Trophoblast cell (in vitro differentiated cells and primary cell): ENCODE measurements at regions not wholly inside any gene's neighbourhood (a gene's known extent, or its start where the extent isn't known, plus 50 kb on each side); places are given as distances from the start of the nearest gene placed in this dataset.

ENCODE experiments used
- DNase-seq, 2 donors: peaks; one replicate each; pipeline ENCODE4 v3.0.0-alpha.2; 2016
- H2AFZ ChIP-seq: 2 replicates; pipeline ENCODE4 v1.6.1; 2013; ENCODE audit warnings: low read length, moderate library complexity, mild to moderate bottlenecking; ENCODE audit not compliant: insufficient read depth, poor library complexity
- H2AK5ac ChIP-seq: 2 replicates; pipeline ENCODE4 v1.6.1; 2013; ENCODE audit warnings: mild to moderate bottlenecking, low read length
- H2BK120ac ChIP-seq: 2 replicates; pipeline ENCODE4 v1.6.1; 2013; ENCODE audit warnings: low read length, mild to moderate bottlenecking, moderate library complexity; ENCODE audit not compliant: insufficient read depth, poor library complexity
- H2BK12ac ChIP-seq: 2 replicates; pipeline ENCODE4 v1.6.1; 2013; ENCODE audit warnings: mild to moderate bottlenecking, low read length, moderate library complexity
- H2BK5ac ChIP-seq: 2 replicates; pipeline ENCODE4 v1.6.1; 2013; ENCODE audit warnings: low read length, low read depth, moderate library complexity, mild to moderate bottlenecking; ENCODE audit not compliant: poor library complexity
- H3K14ac ChIP-seq: 2 replicates; pipeline ENCODE4 v1.6.1; 2013; ENCODE audit warnings: mild to moderate bottlenecking, low read length
- H3K18ac ChIP-seq: 2 replicates; pipeline ENCODE4 v1.6.1; 2013; ENCODE audit warnings: mild to moderate bottlenecking, low read length
- H3K23ac ChIP-seq: 2 replicates; pipeline ENCODE4 v1.6.1; 2013; ENCODE audit warnings: low read length
- H3K27ac ChIP-seq: 2 replicates; pipeline ENCODE4 v1.5.1; 2013; ENCODE audit warnings: low read depth, mild to moderate bottlenecking, inconsistent platforms, low read length, moderate library complexity
- H3K27me3 ChIP-seq: 2 replicates; pipeline ENCODE4 v1.6.1; 2013; ENCODE audit warnings: inconsistent platforms, mild to moderate bottlenecking, low read length, moderate library complexity; ENCODE audit not compliant: insufficient read depth
- H3K36me3 ChIP-seq, 2 experiments: 1 replicate in 1 of 2; 2 replicates in 1 of 2; pipeline ENCODE4 v1.6.1; 2013; ENCODE audit warnings: low read length in 2 of 2, mild to moderate bottlenecking in 2 of 2, moderate library complexity in 1 of 2; ENCODE audit not compliant: insufficient read depth in 2 of 2, control insufficient read depth in 1 of 2
- H3K4ac ChIP-seq: 2 replicates; pipeline ENCODE4 v1.6.1; 2013; ENCODE audit warnings: low read depth, mild to moderate bottlenecking, low read length, moderate library complexity
- H3K4me1 ChIP-seq, 2 experiments: 1 replicate in 1 of 2; 2 replicates in 1 of 2; pipeline ENCODE4 v1.6.1; 2013; ENCODE audit warnings: low read length in 2 of 2, mild to moderate bottlenecking in 2 of 2, moderate library complexity in 1 of 2; ENCODE audit not compliant: insufficient read depth in 2 of 2, control insufficient read depth in 1 of 2
- H3K4me2 ChIP-seq: 2 replicates; pipeline ENCODE4 v1.6.1; 2013; ENCODE audit warnings: inconsistent platforms, mild to moderate bottlenecking, low read length, moderate library complexity
- H3K4me3 ChIP-seq: 2 replicates; pipeline ENCODE4 v1.5.1; 2013; ENCODE audit warnings: mild to moderate bottlenecking, low read depth, low read length, inconsistent platforms
- H3K79me1 ChIP-seq: one replicate; pipeline ENCODE4 v1.6.1; 2013; ENCODE audit warnings: low read length
- H3K79me2 ChIP-seq: 2 replicates; pipeline ENCODE4 v1.6.1; 2013; ENCODE audit warnings: low read length, mild to moderate bottlenecking; ENCODE audit not compliant: control insufficient read depth, insufficient read depth, poor library complexity
- H3K9ac ChIP-seq: 2 replicates; pipeline ENCODE4 v1.6.1; 2013; ENCODE audit warnings: mild to moderate bottlenecking, low read length
- H3K9me3 ChIP-seq: 2 replicates; pipeline ENCODE4 v1.6.1; 2013; ENCODE audit warnings: low read depth, mild to moderate bottlenecking, control low read depth, inconsistent platforms, low read length; ENCODE audit not compliant: insufficient read depth
- H4K12ac ChIP-seq: 2 replicates; pipeline ENCODE4 v1.6.1; 2013; ENCODE audit warnings: low read depth, mild to moderate bottlenecking, low read length, moderate library complexity
- H4K8ac ChIP-seq: 2 replicates; pipeline ENCODE4 v1.6.1; 2013; ENCODE audit warnings: low read depth, mild to moderate bottlenecking, low read length, moderate library complexity
- H4K91ac ChIP-seq: one replicate; pipeline ENCODE4 v1.6.1; 2013; ENCODE audit warnings: low read depth, mild to moderate bottlenecking, low read length, moderate library complexity
- WGBS: extraction: QIAGEN DNeasy Blood & Tissue Kit; methylation state at CpG from one replicate; pipeline ENCODE4 v1.1.7; 2013; ENCODE audit warnings: missing lambda C conversion rate; ENCODE audit not compliant: insufficient read length, insufficient coverage; ENCODE audit errors: extremely low coverage; 5-methylcytosine and 5-hydroxymethylcytosine counted together

DNA sequence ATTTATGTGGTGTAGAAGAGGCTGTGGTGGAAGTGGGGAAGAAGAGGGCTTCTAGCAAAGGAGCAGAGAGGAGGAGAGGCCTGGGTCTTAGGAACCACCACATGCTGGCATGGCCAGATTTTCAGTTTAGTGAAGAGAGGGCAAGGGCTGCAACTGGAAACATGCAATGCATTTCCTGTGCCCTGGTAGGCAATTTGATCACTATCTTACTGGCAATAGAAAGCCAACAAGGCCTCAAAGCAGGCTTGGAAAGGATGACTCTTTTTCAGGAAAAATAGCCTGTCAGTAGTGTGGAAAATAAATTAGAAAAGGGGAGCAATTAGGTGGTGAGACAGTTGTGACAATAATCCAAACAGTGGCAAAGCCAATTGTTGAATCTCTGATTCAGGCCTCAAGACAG, 501.9 kb upstream of the ZFP42 start:
- no peak overlapping the region for H3K4ac ChIP-seq
- no peaks in the 10 kb centered on the region for H3K79me2 ChIP-seq
- H2BK120ac ChIP-seq: no peak overlapping the region
- H3K9ac ChIP-seq: no peak overlapping the region
- peaks cover 0 to 3% of the 10 kb centered on the region in 2 experiments for H3K4me1 ChIP-seq
- no peak overlapping the region for H3K4me3 ChIP-seq
- no peak overlapping the region for H2AFZ ChIP-seq
- no peak overlapping the region for H3K27ac ChIP-seq
- H4K91ac ChIP-seq: no peak overlapping the region
- no peak for DNase-seq
- peaks cover 2% of the 10 kb centered on the region for H3K9me3 ChIP-seq
- no peaks in the 10 kb centered on the region for H3K79me1 ChIP-seq
- no peak overlapping the region for H2BK5ac ChIP-seq
- no peak overlapping the region for H3K18ac ChIP-seq
- no peaks in the 10 kb centered on the region for H3K36me3 ChIP-seq
- H3K23ac ChIP-seq: no peak overlapping the region
- H4K8ac ChIP-seq: no peak overlapping the region
- H2AK5ac ChIP-seq: no peak overlapping the region
- no peak overlapping the region for H3K4me2 ChIP-seq
- H3K27me3 ChIP-seq: no peaks in the 10 kb centered on the region
- H2BK12ac ChIP-seq: no peak overlapping the region
- no peak overlapping the region for H3K14ac ChIP-seq
- no peak overlapping the region for H4K12ac ChIP-seq

GRCh38 chr4:187499956-187500355, 495.6 kb upstream of the ZFP42 start:
- no peak overlapping the region for H3K27ac ChIP-seq
- H3K4ac ChIP-seq: no peak overlapping the region
- no peak overlapping the region for H2AFZ ChIP-seq
- H3K36me3 ChIP-seq: no peaks in the 10 kb centered on the region
- H2BK5ac ChIP-seq: no peak overlapping the region
- no peak for DNase-seq
- no peak overlapping the region for H2AK5ac ChIP-seq
- H3K9me3 ChIP-seq: no peaks in the 10 kb centered on the region
- H3K4me3 ChIP-seq: no peak overlapping the region
- no peak overlapping the region for H4K91ac ChIP-seq
- no peak overlapping the region for H3K9ac ChIP-seq
- no peak overlapping the region for H3K18ac ChIP-seq
- H3K27me3 ChIP-seq: no peaks in the 10 kb centered on the region
- no peak overlapping the region for H2BK12ac ChIP-seq
- H3K79me1 ChIP-seq: no peaks in the 10 kb centered on the region
- no CpG with 5 or more reads among the region's 4 CpGs for WGBS
- H3K4me2 ChIP-seq: no peak overlapping the region
- H3K79me2 ChIP-seq: no peaks in the 10 kb centered on the region
- no peak overlapping the region for H2BK120ac ChIP-seq
- no peak overlapping the region for H3K23ac ChIP-seq
- no peaks in the 10 kb centered on the region for H3K4me1 ChIP-seq
- no peak overlapping the region for H3K14ac ChIP-seq
- no peak overlapping the region for H4K12ac ChIP-seq
- H4K8ac ChIP-seq: no peak overlapping the region

DNA sequence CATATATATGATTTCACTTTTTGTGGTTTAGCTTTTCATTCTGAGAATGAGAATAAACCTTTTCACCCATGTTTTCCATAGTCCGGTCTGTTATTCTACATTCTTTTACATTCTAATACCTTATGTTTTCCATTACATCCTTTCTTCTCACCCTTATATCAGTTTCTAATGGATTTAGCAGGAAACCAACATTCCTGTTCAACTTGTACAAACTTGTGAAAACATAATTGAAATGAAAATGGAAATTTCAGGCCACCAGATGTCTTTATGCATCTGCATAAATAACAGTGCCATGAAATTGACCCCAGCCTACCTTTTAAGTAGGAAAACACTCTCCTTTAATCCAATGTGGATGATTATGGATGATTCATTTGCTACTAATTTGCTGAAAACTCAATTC, 494.8 kb upstream of the ZFP42 start:
- H4K8ac ChIP-seq: no peak overlapping the region
- H4K91ac ChIP-seq: no peak overlapping the region
- H3K18ac ChIP-seq: no peak overlapping the region
- WGBS: no CpG with 5 or more reads among the region's 1 CpG
- no peak overlapping the region for H3K4me3 ChIP-seq
- H3K4me2 ChIP-seq: no peak overlapping the region
- H2BK12ac ChIP-seq: no peak overlapping the region
- no peaks in the 10 kb centered on the region for H3K79me1 ChIP-seq
- no peak overlapping the region for H2BK5ac ChIP-seq
- no peak overlapping the region for H2AFZ ChIP-seq
- no peak overlapping the region for H2AK5ac ChIP-seq
- no peak overlapping the region for H3K9ac ChIP-seq
- H2BK120ac ChIP-seq: no peak overlapping the region
- H3K36me3 ChIP-seq: no peaks in the 10 kb centered on the region
- H3K27ac ChIP-seq: no peak overlapping the region
- no peaks in the 10 kb centered on the region for H3K9me3 ChIP-seq
- DNase-seq: no peak
- H3K4ac ChIP-seq: no peak overlapping the region
- H4K12ac ChIP-seq: no peak overlapping the region
- H3K14ac ChIP-seq: no peak overlapping the region
- H3K4me1 ChIP-seq: no peaks in the 10 kb centered on the region
- no peak overlapping the region for H3K23ac ChIP-seq
- H3K79me2 ChIP-seq: no peaks in the 10 kb centered on the region
- no peaks in the 10 kb centered on the region for H3K27me3 ChIP-seq

DNA sequence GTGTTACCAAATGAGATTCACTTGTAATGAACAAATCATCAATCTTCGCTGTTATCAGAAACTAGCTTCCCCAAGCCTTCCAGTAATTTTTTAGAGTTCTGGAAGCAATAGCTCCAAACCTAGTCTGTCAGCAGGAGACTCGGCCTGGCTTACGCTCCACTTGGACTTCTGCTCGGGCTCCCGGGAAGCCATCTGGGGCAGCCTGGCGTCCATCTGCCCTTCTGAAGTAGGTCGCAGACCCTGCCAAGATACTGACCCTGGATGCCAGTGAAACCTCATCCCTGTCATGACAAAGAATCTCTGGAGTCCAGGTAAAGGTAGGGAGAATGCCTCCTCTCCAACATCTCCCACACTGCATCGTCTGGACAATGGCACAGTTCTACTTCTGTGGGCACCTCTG, 493.8 kb upstream of the ZFP42 start:
- Histone ChIP-seq H3K79me2 (no peaks in the 10 kb centered on the region), H2AFZ (no peak overlapping the region), H3K36me3 (no peaks in the 10 kb centered on the region), H3K79me1 (no peaks in the 10 kb centered on the region), H2BK120ac (no peak overlapping the region), H3K18ac (no peak overlapping the region), H3K9ac (no peak overlapping the region), H4K91ac (no peak overlapping the region), H4K12ac (no peak overlapping the region), H2BK12ac (no peak overlapping the region), H3K9me3 (no peaks in the 10 kb centered on the region), H3K27ac (no peak overlapping the region), H3K4me3 (no peak overlapping the region), H3K4ac (no peak overlapping the region), H3K4me1 (no peaks in the 10 kb centered on the region), H4K8ac (no peak overlapping the region), H3K23ac (no peak overlapping the region), H2BK5ac (no peak overlapping the region), H3K27me3 (no peaks in the 10 kb centered on the region), H2AK5ac (no peak overlapping the region), H3K4me2 (no peak overlapping the region), H3K14ac (no peak overlapping the region)
- no CpG with 5 or more reads among the region's 8 CpGs for WGBS
- no peak for DNase-seq
